GM21381 (cell line): ENCODE measurements at regions not wholly inside any gene's neighbourhood (a gene's known extent, or its start where the extent isn't known, plus 50 kb on each side); places are given as distances from the start of the nearest gene placed in this dataset.

Experiments used
- ATAC-seq: cut with Tn5 transposase; IDR thresholded peaks from one replicate; pipeline ENCODE4 v1.9.1; 2021; ENCODE audit warnings: mild to moderate bottlenecking, moderate library complexity; ENCODE audit not compliant: unreplicated experiment

GRCh38 chr11:42161886-42162285 lies 702.4 kb upstream of the LRRC4C start:
- ATAC-seq = no peak

GRCh38 chr11:42169191-42169590 lies 709.7 kb upstream of the LRRC4C start:
- no peak for ATAC-seq

- no peak for ATAC-seq
These were observed 711.1 kb upstream of the LRRC4C start for GRCh38 chr11:42170601-42171000.

GRCh38 chr11:42171046-42171445 lies 711.6 kb upstream of the LRRC4C start:
- no peak for ATAC-seq

- no peak for ATAC-seq
These were observed 713.0 kb upstream of the LRRC4C start for GRCh38 chr11:42172441-42172840.

GRCh38 chr11:42175203-42175602 lies 715.8 kb upstream of the LRRC4C start:
- ATAC-seq = no peak

GRCh38 chr11:42179216-42179615 lies 719.8 kb upstream of the LRRC4C start:
- ATAC-seq = no peak

- ATAC-seq = no peak
These were observed 736.0 kb upstream of the LRRC4C start for GRCh38 chr11:42195289-42196013.

GRCh38 chr11:42200311-42200710 lies 740.9 kb upstream of the LRRC4C start:
- no peak for ATAC-seq

- ATAC-seq = no peak
These were observed 742.2 kb upstream of the LRRC4C start for GRCh38 chr11:42201603-42202148.

GRCh38 chr11:42205518-42205917 lies 746.1 kb upstream of the LRRC4C start:
- ATAC-seq = no peak

- ATAC-seq = no peak
These were observed 766.2 kb upstream of the LRRC4C start for GRCh38 chr11:42225664-42226063.

GRCh38 chr11:42232673-42233072 lies 773.2 kb upstream of the LRRC4C start:
- ATAC-seq = no peak

GRCh38 chr11:42234451-42234951 lies 775.0 kb upstream of the LRRC4C start:
- no peak for ATAC-seq

- ATAC-seq = no peak
These were observed 778.3 kb upstream of the LRRC4C start for GRCh38 chr11:42237701-42238235.

GRCh38 chr11:42239188-42239587 lies 779.7 kb upstream of the LRRC4C start:
- no peak for ATAC-seq

GRCh38 chr11:42243385-42243784 lies 783.9 kb upstream of the LRRC4C start:
- ATAC-seq = no peak

GRCh38 chr11:42244376-42244775 lies 784.9 kb upstream of the LRRC4C start:
- no peak for ATAC-seq

- ATAC-seq = no peak
These were observed 789.9 kb upstream of the LRRC4C start for GRCh38 chr11:42249401-42249800.

GRCh38 chr11:42249956-42250355 lies 790.5 kb upstream of the LRRC4C start:
- ATAC-seq = no peak

GRCh38 chr11:42251984-42252383 lies 792.5 kb upstream of the LRRC4C start:
- no peak for ATAC-seq

GRCh38 chr11:42253156-42253555 lies 793.7 kb upstream of the LRRC4C start:
- ATAC-seq = no peak
